Stimulated activated CD8-positive, alpha-beta memory T cell treated with anti-CD3 and anti-CD28 coated beads, Interleukin-12 subunit alpha, Interleukin-12 subunit beta, amount 100 ng/mL, for 1 hour (primary cell): ENCODE measurements at regions not wholly inside any gene's neighbourhood (a gene's known extent, or its start where the extent isn't known, plus 50 kb on each side); places are given as distances from the start of the nearest gene placed in this dataset.

Experiments
- DNase-seq: peaks from one replicate; pipeline ENCODE4 v3.0.0-alpha.2; 2020; ENCODE audit warnings: low read depth

GRCh38 chr9:88692827-88693226 is 157.8 kb downstream of the NXNL2 start:
- no peak for DNase-seq

- no peak for DNase-seq
Observed at GRCh38 chr9:88694625-88695024, 159.6 kb downstream of the NXNL2 start.

- DNase-seq, result no peak
Observed at GRCh38 chr9:88696501-88696900, 161.5 kb downstream of the NXNL2 start.

GRCh38 chr9:88697764-88698432 is 162.9 kb downstream of the NXNL2 start:
- DNase-seq, result no peak

- DNase-seq, result no peak
Observed at GRCh38 chr9:88702985-88703384, 168.0 kb downstream of the NXNL2 start.

GRCh38 chr9:88706193-88707113 is 171.5 kb downstream of the NXNL2 start:
- no peak for DNase-seq

GRCh38 chr9:88710449-88710848 is 175.5 kb downstream of the NXNL2 start:
- no peak for DNase-seq

GRCh38 chr9:88711719-88712118 is 176.7 kb downstream of the NXNL2 start:
- DNase-seq, result no peak

GRCh38 chr9:88712484-88712883 is 177.5 kb downstream of the NXNL2 start:
- no peak for DNase-seq

GRCh38 chr9:88713010-88713409 is 178.0 kb downstream of the NXNL2 start:
- DNase-seq, result no peak

- no peak for DNase-seq
Observed at GRCh38 chr9:88716596-88717290, 181.8 kb downstream of the NXNL2 start.

GRCh38 chr9:88721025-88721424 is 186.0 kb downstream of the NXNL2 start:
- DNase-seq, result no peak

- no peak for DNase-seq
Observed at GRCh38 chr9:88721495-88722279, 186.7 kb downstream of the NXNL2 start.

- no peak for DNase-seq
Observed at GRCh38 chr9:88722753-88723152, 187.8 kb downstream of the NXNL2 start.

GRCh38 chr9:88723751-88724150 is 188.8 kb downstream of the NXNL2 start:
- DNase-seq, result no peak

- DNase-seq, result no peak
Observed at GRCh38 chr9:88724331-88724730, 189.4 kb downstream of the NXNL2 start.

- no peak for DNase-seq
Observed at GRCh38 chr9:88725300-88726019, 190.5 kb downstream of the NXNL2 start.

- no peak for DNase-seq
Observed at GRCh38 chr9:88726803-88727202, 191.8 kb downstream of the NXNL2 start.

- no peak for DNase-seq
Observed at GRCh38 chr9:88730780-88731179, 195.8 kb downstream of the NXNL2 start.

- DNase-seq, result no peak
Observed at GRCh38 chr9:88732128-88732527, 197.2 kb downstream of the NXNL2 start.
